ENCODE measurements at regions not wholly inside any gene's neighbourhood (a gene's known extent, or its start where the extent isn't known, plus 50 kb on each side); places are given as distances from the start of the nearest gene placed in this dataset.

DNA sequence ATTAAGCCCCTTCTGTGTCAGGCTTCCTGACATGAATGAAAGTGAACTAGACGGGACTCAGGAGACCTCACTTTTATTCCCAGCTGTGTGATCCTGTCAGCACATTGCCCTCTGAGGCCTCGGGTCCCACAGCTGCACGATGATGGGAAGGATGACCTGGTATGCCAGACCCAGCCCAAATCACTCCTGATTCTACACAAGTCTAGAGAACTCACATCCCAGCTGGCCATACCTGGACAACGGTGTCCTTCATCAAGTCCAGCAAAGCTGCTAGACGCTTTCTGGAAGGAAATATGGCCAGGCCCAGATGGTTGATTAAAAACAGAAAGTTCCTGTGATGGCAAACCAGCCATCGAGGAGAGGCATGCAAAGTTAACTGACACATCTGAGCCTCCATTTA lies 118.0 kb upstream of the FSTL4 start:
- TF ChIP-seq, protein P1, sequence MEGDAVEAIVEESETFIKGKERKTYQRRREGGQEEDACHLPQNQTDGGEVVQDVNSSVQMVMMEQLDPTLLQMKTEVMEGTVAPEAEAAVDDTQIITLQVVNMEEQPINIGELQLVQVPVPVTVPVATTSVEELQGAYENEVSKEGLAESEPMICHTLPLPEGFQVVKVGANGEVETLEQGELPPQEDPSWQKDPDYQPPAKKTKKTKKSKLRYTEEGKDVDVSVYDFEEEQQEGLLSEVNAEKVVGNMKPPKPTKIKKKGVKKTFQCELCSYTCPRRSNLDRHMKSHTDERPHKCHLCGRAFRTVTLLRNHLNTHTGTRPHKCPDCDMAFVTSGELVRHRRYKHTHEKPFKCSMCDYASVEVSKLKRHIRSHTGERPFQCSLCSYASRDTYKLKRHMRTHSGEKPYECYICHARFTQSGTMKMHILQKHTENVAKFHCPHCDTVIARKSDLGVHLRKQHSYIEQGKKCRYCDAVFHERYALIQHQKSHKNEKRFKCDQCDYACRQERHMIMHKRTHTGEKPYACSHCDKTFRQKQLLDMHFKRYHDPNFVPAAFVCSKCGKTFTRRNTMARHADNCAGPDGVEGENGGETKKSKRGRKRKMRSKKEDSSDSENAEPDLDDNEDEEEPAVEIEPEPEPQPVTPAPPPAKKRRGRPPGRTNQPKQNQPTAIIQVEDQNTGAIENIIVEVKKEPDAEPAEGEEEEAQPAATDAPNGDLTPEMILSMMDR (IDR thresholded peaks at IDR 0.05): no peak
- no peak for TF ChIP-seq POLR2A (IDR thresholded peaks at IDR 0.05)
- TF ChIP-seq EP300 (IDR thresholded peaks at IDR 0.05): no peak

Data from tibial nerve (tissue), 4 donors.